ENCODE measurements at regions not wholly inside any gene's neighbourhood (a gene's known extent, or its start where the extent isn't known, plus 50 kb on each side); places are given as distances from the start of the nearest gene placed in this dataset.

DNA sequence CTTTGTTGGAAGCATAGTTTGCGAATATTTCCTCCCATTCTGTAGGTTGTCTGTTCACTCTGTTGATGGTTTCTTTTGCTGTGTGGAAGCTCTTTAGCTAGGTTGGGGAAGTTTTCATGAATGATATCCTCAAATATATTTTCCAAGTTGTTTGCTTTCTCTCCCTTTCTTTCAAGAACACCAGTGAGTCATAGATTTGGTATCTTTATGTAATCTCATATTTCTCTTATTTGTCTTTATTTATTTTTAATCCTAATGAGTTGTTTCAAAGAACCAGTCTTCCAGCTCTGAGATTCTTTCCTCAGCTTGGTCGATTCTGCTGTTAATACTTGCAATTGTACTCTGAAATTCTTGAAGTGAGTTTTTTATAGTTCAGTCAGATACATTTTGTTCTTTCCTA, 628.0 kb upstream of the ID4 start:
- TF ChIP-seq EP300 (IDR thresholded peaks at IDR 0.05) (no peak), POLR2A (IDR thresholded peaks at IDR 0.05) (no peak)
- TF ChIP-seq, protein P1, sequence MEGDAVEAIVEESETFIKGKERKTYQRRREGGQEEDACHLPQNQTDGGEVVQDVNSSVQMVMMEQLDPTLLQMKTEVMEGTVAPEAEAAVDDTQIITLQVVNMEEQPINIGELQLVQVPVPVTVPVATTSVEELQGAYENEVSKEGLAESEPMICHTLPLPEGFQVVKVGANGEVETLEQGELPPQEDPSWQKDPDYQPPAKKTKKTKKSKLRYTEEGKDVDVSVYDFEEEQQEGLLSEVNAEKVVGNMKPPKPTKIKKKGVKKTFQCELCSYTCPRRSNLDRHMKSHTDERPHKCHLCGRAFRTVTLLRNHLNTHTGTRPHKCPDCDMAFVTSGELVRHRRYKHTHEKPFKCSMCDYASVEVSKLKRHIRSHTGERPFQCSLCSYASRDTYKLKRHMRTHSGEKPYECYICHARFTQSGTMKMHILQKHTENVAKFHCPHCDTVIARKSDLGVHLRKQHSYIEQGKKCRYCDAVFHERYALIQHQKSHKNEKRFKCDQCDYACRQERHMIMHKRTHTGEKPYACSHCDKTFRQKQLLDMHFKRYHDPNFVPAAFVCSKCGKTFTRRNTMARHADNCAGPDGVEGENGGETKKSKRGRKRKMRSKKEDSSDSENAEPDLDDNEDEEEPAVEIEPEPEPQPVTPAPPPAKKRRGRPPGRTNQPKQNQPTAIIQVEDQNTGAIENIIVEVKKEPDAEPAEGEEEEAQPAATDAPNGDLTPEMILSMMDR (IDR thresholded peaks at IDR 0.05): no peak

Data from sigmoid colon (tissue), 4 donors.